ENCODE measurements at regions not wholly inside any gene's neighbourhood (a gene's known extent, or its start where the extent isn't known, plus 50 kb on each side); places are given as distances from the start of the nearest gene placed in this dataset.
"Not testable (repeated sequence)": the region's sequence is repeated elsewhere in the genome, so short reads cannot be mapped to it uniquely, and the experiment has no call there.

GRCh38 chr3:140802898-140803297 is 125.0 kb downstream of the TRIM42 start:
- not testable (repeated sequence) for DNase-seq (ENCODE audit: low spot score)

DNA sequence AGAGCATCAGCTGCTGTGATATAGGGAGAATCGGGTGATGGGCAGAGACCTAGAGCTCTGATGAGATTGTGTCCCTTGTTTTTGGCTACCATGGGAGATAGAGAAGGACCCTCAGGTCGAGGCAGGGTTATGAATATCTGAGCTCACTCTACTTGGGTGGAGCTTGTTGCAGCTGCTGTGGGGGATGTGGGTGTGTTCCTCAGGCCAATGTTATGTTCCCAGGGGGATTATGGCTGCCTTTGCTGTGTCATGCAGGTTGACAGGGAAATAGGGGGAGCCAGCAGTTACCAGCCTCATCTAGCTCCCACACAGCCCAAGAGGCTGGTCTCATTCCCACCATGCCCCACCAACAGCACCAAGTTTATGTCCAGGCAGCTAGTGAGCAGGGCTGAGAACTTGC is 131.5 kb downstream of the TRIM42 start:
- no peak for DNase-seq (ENCODE audit: low spot score)
- intact Hi-C loops (cut with DNase I): no loop called here

More at GRCh38 chr3:140802898-140803297, 125.0 kb downstream of the TRIM42 start:
- intact Hi-C loops (cut with DNase I): not testable (repeated sequence)

DNA sequence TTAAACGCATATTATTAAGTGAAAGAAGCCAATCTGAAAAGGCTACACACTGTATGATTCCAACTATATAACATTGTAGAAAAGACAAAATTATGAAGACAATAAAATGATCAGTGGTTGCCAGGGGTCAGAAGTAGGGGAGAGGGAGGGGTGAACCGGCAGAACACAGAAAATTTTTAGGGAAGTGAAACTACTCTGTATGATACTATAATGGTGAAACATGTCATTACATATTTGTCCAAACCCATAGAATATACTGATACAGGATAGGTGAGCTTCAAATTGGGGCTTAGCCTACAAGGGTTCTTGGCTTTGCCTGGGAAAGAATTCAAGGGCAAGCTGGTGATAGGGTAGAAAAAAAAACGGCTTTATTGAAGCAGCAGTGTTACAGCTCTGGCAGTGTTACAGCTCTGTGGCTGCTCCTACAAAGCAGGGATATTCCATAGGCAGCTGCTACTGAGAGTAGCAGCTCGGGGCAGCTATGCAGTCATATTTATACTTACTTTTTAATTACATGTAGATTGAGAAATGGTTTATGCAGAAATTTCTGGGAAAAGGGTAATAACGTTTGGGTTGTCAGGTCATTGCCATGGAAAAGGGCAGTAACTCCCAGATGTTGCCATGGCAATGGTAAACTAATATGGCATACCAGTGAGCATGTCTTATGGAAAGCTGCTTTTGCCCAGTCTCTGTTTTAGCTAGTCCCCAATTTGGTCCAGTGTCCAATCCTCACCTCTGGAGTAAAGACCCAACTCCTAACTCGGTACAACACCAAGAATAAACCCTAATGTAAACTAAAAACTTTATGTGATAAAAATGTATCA is 125.1 kb upstream of the SLC25A36 start:
- DNase-seq (ENCODE audit: low spot score): no peak
- intact Hi-C loops (cut with DNase I): no loop called here

- intact Hi-C loops (cut with DNase I): no loop called here
- DNase-seq (ENCODE audit: low spot score): no peak
Observed at GRCh38 chr3:140821493-140821892, 120.1 kb upstream of the SLC25A36 start.

- intact Hi-C loops (cut with DNase I): no loop called here
- DNase-seq (ENCODE audit: low spot score): no peak
Observed at GRCh38 chr3:140822401-140823047, 119.1 kb upstream of the SLC25A36 start.

DNA sequence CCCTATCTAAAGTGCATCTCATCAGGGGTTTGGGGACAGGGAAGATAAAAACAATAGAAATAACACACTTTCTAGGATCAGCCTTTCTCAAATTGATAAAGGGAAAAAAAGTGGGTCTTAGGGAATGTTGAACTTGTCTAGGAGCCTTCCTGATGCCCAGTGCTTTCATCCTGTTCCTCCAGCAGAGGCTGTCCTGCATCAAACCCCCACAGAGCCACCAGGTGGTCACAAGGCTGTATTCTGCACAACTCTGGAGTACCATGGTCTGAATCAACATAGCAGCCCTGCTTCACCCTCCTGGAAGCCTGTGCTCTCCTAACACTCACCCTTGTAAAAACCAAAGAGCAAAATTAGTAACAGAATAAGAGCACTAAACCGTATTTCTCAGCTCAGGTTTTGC is 118.5 kb upstream of the SLC25A36 start:
- intact Hi-C loops (cut with DNase I): no loop called here
- no peak for DNase-seq (ENCODE audit: low spot score)

DNA sequence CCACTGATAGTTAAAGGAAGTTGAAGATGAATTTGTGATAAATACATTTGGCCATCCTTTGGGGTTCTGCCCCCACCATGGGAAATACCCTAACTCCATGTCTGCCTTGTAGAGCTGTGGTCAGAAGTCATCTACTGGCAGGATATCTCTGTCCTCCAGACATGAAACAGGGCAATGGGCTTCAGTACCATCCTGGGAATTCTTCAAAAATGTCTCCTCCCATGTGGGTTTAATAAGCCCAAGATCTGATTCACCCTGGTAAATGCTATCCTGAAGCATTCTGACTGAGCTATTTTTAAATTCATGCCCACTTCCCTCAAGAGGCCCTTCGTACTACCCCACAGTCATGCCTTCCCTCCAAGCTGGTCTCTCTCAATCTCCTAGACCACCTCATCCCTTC is 113.7 kb upstream of the SLC25A36 start:
- intact Hi-C loops (cut with DNase I): no loop called here
- no peak for DNase-seq (ENCODE audit: low spot score)

- no peak for DNase-seq (ENCODE audit: low spot score)
- intact Hi-C loops (cut with DNase I): no loop called here
Observed at GRCh38 chr3:140828585-140828984, 113.1 kb upstream of the SLC25A36 start.

- intact Hi-C loops (cut with DNase I): no loop called here
Observed at GRCh38 chr3:140829796-140830195, 111.8 kb upstream of the SLC25A36 start.

GRCh38 chr3:140830391-140830790 is 111.2 kb upstream of the SLC25A36 start:
- DNase-seq (ENCODE audit: low spot score): no peak
- intact Hi-C loops (cut with DNase I): no loop called here

More at GRCh38 chr3:140829796-140830195, 111.8 kb upstream of the SLC25A36 start:
- DNase-seq (ENCODE audit: low spot score): no peak

DNA sequence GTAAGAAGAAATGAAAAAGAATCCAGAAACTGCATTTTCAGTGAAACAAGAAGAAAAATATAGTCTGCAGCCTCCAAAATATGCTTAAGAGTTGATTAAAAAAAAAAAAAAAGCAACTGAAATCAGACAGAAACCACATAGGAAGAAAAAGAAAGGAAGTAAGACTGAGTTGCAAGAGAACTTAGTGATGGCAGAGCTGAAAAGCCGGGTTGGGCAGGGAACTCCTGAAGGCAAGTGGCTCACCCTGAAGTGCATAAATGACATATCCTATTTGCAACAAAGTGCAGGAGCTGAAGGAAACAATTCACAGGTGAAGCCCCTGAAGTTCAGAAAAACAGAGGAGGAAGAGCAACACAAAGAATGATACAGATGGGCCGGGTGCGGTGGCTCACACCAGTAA is 108.8 kb upstream of the SLC25A36 start:
- intact Hi-C loops (cut with DNase I): no loop called here
- no peak for DNase-seq (ENCODE audit: low spot score)

GRCh38 chr3:140834266-140835037 is 107.2 kb upstream of the SLC25A36 start:
- no peak for DNase-seq (ENCODE audit: low spot score)
- intact Hi-C loops (cut with DNase I): no loop called here

DNA sequence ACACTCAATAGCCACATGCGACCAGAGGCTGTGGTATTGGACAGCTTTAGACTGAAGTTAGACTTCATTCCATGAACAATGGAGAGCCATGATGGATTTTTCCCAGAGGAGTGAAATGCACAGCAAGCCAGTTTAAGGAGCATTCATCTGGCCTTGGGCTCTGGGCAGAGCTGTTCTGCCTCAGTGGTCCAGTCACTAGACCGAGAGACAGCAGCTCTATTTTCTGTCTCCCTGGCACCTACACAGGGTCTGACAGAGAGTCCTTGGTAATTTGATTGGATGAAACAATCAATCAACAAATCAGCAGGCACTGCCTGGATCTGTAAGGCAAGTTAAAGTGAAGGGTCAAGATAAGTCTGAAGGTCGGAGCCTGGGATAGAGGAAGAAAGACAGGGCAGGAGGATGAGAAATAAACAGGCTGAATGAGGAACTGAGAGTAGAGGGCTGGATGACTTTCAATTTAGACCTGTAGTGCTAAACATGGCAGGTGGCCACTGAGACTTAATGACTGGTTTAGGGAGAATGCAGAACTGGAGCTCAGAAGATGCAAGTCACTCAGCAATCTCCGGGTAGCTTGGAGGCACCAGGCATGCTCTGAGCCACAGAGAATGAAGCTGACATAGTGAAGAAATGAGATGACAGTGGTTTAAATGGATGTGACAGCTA is 98.5 kb upstream of the SLC25A36 start:
- DNase-seq (ENCODE audit: low spot score): no peak

GRCh38 chr3:140843656-140844055 is 98.0 kb upstream of the SLC25A36 start:
- intact Hi-C loops (cut with DNase I): no loop called here
- no peak for DNase-seq (ENCODE audit: low spot score)

More for the DNA sequence above, 98.5 kb upstream of the SLC25A36 start:
- intact Hi-C loops (cut with DNase I): no loop called here

GRCh38 chr3:140844072-140844471 is 97.6 kb upstream of the SLC25A36 start:
- intact Hi-C loops (cut with DNase I): no loop called here
- DNase-seq (ENCODE audit: low spot score): no peak

- intact Hi-C loops (cut with DNase I): no loop called here
- no peak for DNase-seq (ENCODE audit: low spot score)
Observed at GRCh38 chr3:140845882-140846281, 95.8 kb upstream of the SLC25A36 start.

DNA sequence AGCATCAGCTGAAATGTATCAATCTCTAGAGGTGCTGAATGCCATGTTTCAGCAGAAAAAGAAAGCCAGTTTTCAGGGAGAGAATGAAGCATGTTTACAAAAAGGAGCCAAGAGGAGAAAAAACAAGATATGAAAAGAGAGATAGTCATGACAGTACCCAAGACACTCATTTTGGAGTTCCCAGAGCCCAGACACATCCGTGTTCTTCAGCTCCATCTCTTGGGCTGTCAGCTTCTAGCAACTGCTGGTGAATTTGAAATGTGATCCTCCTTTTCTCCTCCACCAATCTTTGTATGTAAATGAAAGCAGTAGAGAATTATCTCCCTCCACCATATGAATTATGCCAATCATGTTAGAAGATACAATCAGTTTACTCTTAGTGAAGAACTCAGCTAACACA is 93.0 kb upstream of the SLC25A36 start:
- intact Hi-C loops (cut with DNase I): no loop called here

GRCh38 chr3:140850210-140850955 is 91.3 kb upstream of the SLC25A36 start:
- intact Hi-C loops (cut with DNase I): loop anchor here in 1 of 2 donors (10.0 kb wide), 1 partner anchor 906 kb away; no protein-coding TSS in a partner anchor

More for the DNA sequence above, 93.0 kb upstream of the SLC25A36 start:
- no peak for DNase-seq (ENCODE audit: low spot score)

GRCh38 chr3:140854961-140855360 is 86.7 kb upstream of the SLC25A36 start:
- no peak for DNase-seq (ENCODE audit: low spot score)
- intact Hi-C loops (cut with DNase I): loop anchor here in 1 of 2 donors (10.0 kb wide), 1 partner anchor 910 kb away; no protein-coding TSS in a partner anchor

More at GRCh38 chr3:140850210-140850955, 91.3 kb upstream of the SLC25A36 start:
- no peak for DNase-seq (ENCODE audit: low spot score)
